ENCODE measurements at regions not wholly inside any gene's neighbourhood (a gene's known extent, or its start where the extent isn't known, plus 50 kb on each side); places are given as distances from the start of the nearest gene placed in this dataset.

GRCh38 chr2:156189584-156189983 lies 142.9 kb downstream of the NR4A2 start:
- no peak overlapping the region for H3K4me3 ChIP-seq
- no peaks in the 10 kb centered on the region for H3K9me3 ChIP-seq
- TF ChIP-seq POLR2A (IDR thresholded peaks at IDR 0.05) (no peak), CTCF (IDR thresholded peaks at IDR 0.05) (no peak)
- H3K27ac ChIP-seq = peak overlapping the region in 2 of 4 donors; percentile 36 to 48
- intact Hi-C loops (cut with DNase I) = no loop called here
- H3K27me3 ChIP-seq = no peaks in the 10 kb centered on the region
- no peak for DNase-seq
- H3K4me1 ChIP-seq = peaks cover 0 to 32% (median 4%) of the 10 kb centered on the region in 3 donors
- 57 to 61% methylated on average over 3 of the region's 3 CpGs for WGBS, 2 donors
- H3K36me3 ChIP-seq = no peaks in the 10 kb centered on the region

- Histone ChIP-seq H3K9me3 (no peaks in the 10 kb centered on the region), H3K27ac (peak overlapping the region in 1 of 4 donors; percentile 48), H3K4me1 (peaks cover 0 to 32% (median 4%) of the 10 kb centered on the region in 3 donors), H3K4me3 (no peak overlapping the region), H3K36me3 (no peaks in the 10 kb centered on the region), H3K27me3 (no peaks in the 10 kb centered on the region)
- intact Hi-C loops (cut with DNase I) = no loop called here
- WGBS, 2 donors = 58 to 60% methylated on average over 6 of the region's 6 CpGs
- TF ChIP-seq CTCF (IDR thresholded peaks at IDR 0.05) = no peak
- no peak for DNase-seq
These were observed 143.4 kb downstream of the NR4A2 start for GRCh38 chr2:156189143-156189542.

GRCh38 chr2:156182132-156182531 lies 150.4 kb downstream of the NR4A2 start:
- Histone ChIP-seq H3K4me1 (peaks cover 0 to 29% (median 7%) of the 10 kb centered on the region in 3 donors), H3K36me3 (no peaks in the 10 kb centered on the region), H3K9me3 (no peaks in the 10 kb centered on the region), H3K27ac (peak overlapping the region; percentile 80 to 86 (median 84)), H3K27me3 (no peaks in the 10 kb centered on the region), H3K4me3 (no peak overlapping the region)
- no peak for TF ChIP-seq POLR2A (IDR thresholded peaks at IDR 0.05)
- no peak for TF ChIP-seq CTCF (IDR thresholded peaks at IDR 0.05)
- DNase-seq = no peak
- intact Hi-C loops (cut with DNase I) = no loop called here
- 28 to 38% methylated on average over 2 of the region's 2 CpGs for WGBS, 2 donors

- Histone ChIP-seq H3K4me3 (no peak overlapping the region), H3K4me1 (peaks cover 0 to 29% (median 7%) of the 10 kb centered on the region in 3 donors), H3K27ac (peak overlapping the region; percentile 80 to 86 (median 84)), H3K36me3 (no peaks in the 10 kb centered on the region), H3K9me3 (no peaks in the 10 kb centered on the region), H3K27me3 (no peaks in the 10 kb centered on the region)
- intact Hi-C loops (cut with DNase I) = no loop called here
- TF ChIP-seq POLR2A (IDR thresholded peaks at IDR 0.05) (no peak), CTCF (IDR thresholded peaks at IDR 0.05) (no peak)
- no peak for DNase-seq
- 38 to 59% methylated on average over 1 of the region's 1 CpG for WGBS, 2 donors
These were observed 151.3 kb downstream of the NR4A2 start for GRCh38 chr2:156181208-156181607.

- WGBS, 2 donors = 92 to 94% methylated on average over 3 of the region's 3 CpGs
- intact Hi-C loops (cut with DNase I) = no loop called here
- DNase-seq = no peak
These were observed 154.9 kb downstream of the NR4A2 start for GRCh38 chr2:156177654-156178053.

More at GRCh38 chr2:156177654-156178053, 154.9 kb downstream of the NR4A2 start:
- no peaks in the 10 kb centered on the region for H3K9me3 ChIP-seq
- no peak overlapping the region for H3K4me3 ChIP-seq
- TF ChIP-seq CTCF (IDR thresholded peaks at IDR 0.05) (no peak), POLR2A (IDR thresholded peaks at IDR 0.05) (no peak)
- no peaks in the 10 kb centered on the region for H3K27me3 ChIP-seq
- peaks cover 0 to 21% (median 7%) of the 10 kb centered on the region in 3 donors for H3K4me1 ChIP-seq
- no peak overlapping the region for H3K27ac ChIP-seq
- H3K36me3 ChIP-seq = no peaks in the 10 kb centered on the region
